Stimulated activated CD4-positive, alpha-beta T cell treated with anti-CD3 and anti-CD28 coated beads, Interleukin-12 subunit alpha, Interleukin-12 subunit beta, amount 100 ng/mL, for 48 hours (primary cell): ENCODE measurements at regions not wholly inside any gene's neighbourhood (a gene's known extent, or its start where the extent isn't known, plus 50 kb on each side); places are given as distances from the start of the nearest gene placed in this dataset.
"Not testable (repeated sequence)": the region's sequence is repeated elsewhere in the genome, so short reads cannot be mapped to it uniquely, and the experiment has no call there.

Source experiments
- DNase-seq, 3 donors: peaks; one replicate each; pipeline ENCODE4 v3.0.0-alpha.2; 2020; ENCODE audit warnings: low read depth in 2 of 3, low spot score in 1 of 3

- no peak for DNase-seq
Measured at GRCh38 chr12:25424211-25424731, 128.8 kb downstream of the LMNTD1 start.

GRCh38 chr12:25423355-25424050 is 129.6 kb downstream of the LMNTD1 start:
- DNase-seq = no peak

- no peak for DNase-seq
Measured at GRCh38 chr12:25422241-25422640, 130.8 kb downstream of the LMNTD1 start.

GRCh38 chr12:25421651-25422167 is 131.4 kb downstream of the LMNTD1 start:
- no peak for DNase-seq

GRCh38 chr12:25420116-25420515 is 133.0 kb downstream of the LMNTD1 start:
- DNase-seq = no peak

- DNase-seq = no peak
Measured at GRCh38 chr12:25419595-25419994, 133.5 kb downstream of the LMNTD1 start.

- DNase-seq = no peak
Measured at GRCh38 chr12:25417071-25417470, 136.0 kb downstream of the LMNTD1 start.

GRCh38 chr12:25416516-25416915 is 136.6 kb downstream of the LMNTD1 start:
- DNase-seq = no peak

GRCh38 chr12:25415004-25415403 is 138.1 kb downstream of the LMNTD1 start:
- DNase-seq = no peak

GRCh38 chr12:25412735-25413134 is 140.3 kb downstream of the LMNTD1 start:
- DNase-seq = no peak

- no peak for DNase-seq
Measured at GRCh38 chr12:25404955-25405354, 148.1 kb downstream of the LMNTD1 start.

GRCh38 chr12:25401547-25402345 is 151.0 kb upstream of the KRAS start:
- no peak for DNase-seq

GRCh38 chr12:25397001-25397400 is 146.3 kb upstream of the KRAS start:
- DNase-seq = no peak

GRCh38 chr12:25395227-25395626 is 144.5 kb upstream of the KRAS start:
- no peak for DNase-seq

- not testable (repeated sequence) for DNase-seq
Measured at GRCh38 chr12:25394775-25395174, 144.0 kb upstream of the KRAS start.

- no peak for DNase-seq
Measured at GRCh38 chr12:25394025-25394424, 143.3 kb upstream of the KRAS start.

GRCh38 chr12:25391346-25391745 is 140.6 kb upstream of the KRAS start:
- DNase-seq = not testable (repeated sequence)

GRCh38 chr12:25388183-25388582 is 137.5 kb upstream of the KRAS start:
- peak; percentile 22 to 44 (median 36) for DNase-seq

- no peak for DNase-seq
Measured at GRCh38 chr12:25387732-25388050, 137.0 kb upstream of the KRAS start.

GRCh38 chr12:25386831-25387731 is 136.4 kb upstream of the KRAS start:
- DNase-seq = peak; percentile 49 to 88 (median 55)

- no peak for DNase-seq
Measured at GRCh38 chr12:25384893-25385248, 134.1 kb upstream of the KRAS start.
